A549 (cell line): ENCODE measurements at regions not wholly inside any gene's neighbourhood (a gene's known extent, or its start where the extent isn't known, plus 50 kb on each side); places are given as distances from the start of the nearest gene placed in this dataset.

Source experiments
- ATAC-seq, 2 experiments: fragments of 200-7000 bp in 1 of 2; fragments of >200 bp in 1 of 2; cut with Nextera tagmentation in 1 of 2; cut with Tn5 transposase in 1 of 2; 3 replicates each; pipeline versions ENCODE4 v1.8.0 to v1.9.1; 2018 to 2020; ENCODE audit warnings: mild to moderate bottlenecking in 1 of 2, moderate library complexity in 1 of 2
- CTCF ChIA-PET: fragments of 300-600 bp; sonication (Branson Sonifier 250); formaldehyde crosslinking; extraction: SDS; loops from one replicate; lab custom pipeline; 2021; ENCODE audit warnings: antibody characterized with exemption, inconsistent platforms; lab: Yijun Ruan, JAX
- POLR2A ChIA-PET: fragments of 350-600 bp; formaldehyde crosslinking; extraction: SDS; loops from one replicate; lab custom pipeline; 2021; ENCODE audit warnings: antibody characterized with exemption, inconsistent platforms; lab: Yijun Ruan, JAX
- DNase-seq, 2 experiments: peaks; one replicate each; pipeline versions ENCODE4 v3.0.0 to v3.0.0-alpha.2; 2011 to 2016; ENCODE audit warnings: low read depth in 1 of 2, low spot score in 1 of 2
- FAIRE-seq: peaks from 2 replicates; lab custom pipeline; 2011; peaks lifted over from hg19 to GRCh38; lab: Jason Lieb, UNC
- H3K27ac ChIP-seq, 2 experiments: fragments of >200 bp; sonication (Bioruptor Twin); formaldehyde crosslinking; 3 replicates each; pipeline ENCODE4 v1.5.1; 2016 to 2017
- H3K4me1 ChIP-seq: fragments of >200 bp; sonication (Bioruptor Twin); formaldehyde crosslinking; 3 replicates; pipeline ENCODE4 v1.6.1; 2016
- H3K4me2 ChIP-seq: fragments of >200 bp; sonication (Bioruptor Twin); formaldehyde crosslinking; 3 replicates; pipeline ENCODE4 v1.6.1; 2016
- H3K4me3 ChIP-seq: fragments of >200 bp; sonication (Bioruptor Twin); formaldehyde crosslinking; 3 replicates; pipeline ENCODE4 v1.5.1; 2016
- H3K9me3 ChIP-seq: fragments of >200 bp; sonication (Bioruptor Twin); formaldehyde crosslinking; 3 replicates; pipeline ENCODE4 v1.6.1; 2016
- CEBPB ChIP-seq, 2 experiments: fragments of >200 bp in 1 of 2; sonication (Bioruptor Twin) in 1 of 2; formaldehyde crosslinking in 1 of 2; IDR thresholded peaks; 2 replicates each; pipeline ENCODE4 v1.6.1; 2012 to 2016
- EHMT2 ChIP-seq: fragments of 200-600 bp; sonication (generic); IDR thresholded peaks from 2 replicates; pipeline ENCODE4 v1.6.1; 2016; ENCODE audit warnings: antibody characterized with exemption, low read depth, mild to moderate bottlenecking, moderate library complexity
- GATA3 ChIP-seq: IDR thresholded peaks from 2 replicates; pipeline ENCODE4 v1.6.1; 2012; ENCODE audit warnings: borderline replicate concordance
- HDAC2 ChIP-seq: fragments of 200-600 bp; sonication (generic); IDR thresholded peaks from 2 replicates; pipeline ENCODE4 v1.6.1; 2016
- HOXA7 ChIP-seq: fragments of 250-450 bp; sonication (Bioruptor Pico); IDR thresholded peaks from 2 replicates; pipeline ENCODE4 v1.5.0; 2020; ENCODE audit warnings: mild to moderate bottlenecking, moderate library complexity
- HOXB13 ChIP-seq: fragments of 250-450 bp; sonication (Bioruptor Pico); IDR thresholded peaks from 2 replicates; pipeline ENCODE4 v1.5.0; 2020; ENCODE audit warnings: low read depth, mild to moderate bottlenecking, moderate library complexity
- JUN ChIP-seq, 2 experiments: fragments of >200 bp; sonication (Bioruptor Twin); formaldehyde crosslinking; IDR thresholded peaks; 2 replicates in 1 of 2; 3 replicates in 1 of 2; pipeline ENCODE4 v1.6.1; 2016 to 2017
- POLR2AphosphoS2 ChIP-seq: conservative IDR thresholded peaks from 2 replicates; pipeline ENCODE4 v1.6.1; 2012; ENCODE audit warnings: low read length, improper control_type of control experiment, inconsistent platforms
- RAD21 ChIP-seq, 2 experiments: fragments of >200 bp in 1 of 2; sonication (Bioruptor Twin) in 1 of 2; formaldehyde crosslinking in 1 of 2; IDR thresholded peaks in 1 of 2; conservative IDR thresholded peaks in 1 of 2; 2 replicates in 1 of 2; 3 replicates in 1 of 2; pipeline ENCODE4 v1.6.1; 2012 to 2018; ENCODE audit warnings: inconsistent platforms in 1 of 2
- RCOR1 ChIP-seq: fragments of 150-350 bp; IDR thresholded peaks from 2 replicates; pipeline ENCODE4 v1.6.1; 2014; ENCODE audit warnings: antibody characterized with exemption, low read length, low read depth
- ZC3H11A ChIP-seq: fragments of 450-650 bp; IDR thresholded peaks from 2 replicates; pipeline ENCODE4 v1.6.1; 2014; ENCODE audit warnings: antibody characterized with exemption, mild to moderate bottlenecking
- ZFP36 ChIP-seq: fragments of 450-650 bp; IDR thresholded peaks from 2 replicates; pipeline ENCODE4 v1.6.1; 2014; ENCODE audit warnings: borderline replicate concordance; ENCODE audit not compliant: partially characterized antibody
- ZNF302 ChIP-seq: fragments of 250-450 bp; sonication (Bioruptor Pico); IDR thresholded peaks from 2 replicates; pipeline ENCODE4 v1.9.0; 2021; ENCODE audit warnings: inconsistent platforms, mild to moderate bottlenecking, moderate library complexity
- WGBS: methylation state at CpG from one replicate; pipeline ENCODE4 v1.1.6; 2017; ENCODE audit errors: missing lambda C conversion rate; 5-methylcytosine and 5-hydroxymethylcytosine counted together
- TF ChIP-seq, protein P1 (sequence below): fragments of 150-350 bp; IDR thresholded peaks from 2 replicates; pipeline ENCODE4 v1.6.1; 2014; ENCODE audit warnings: low read depth, mild to moderate bottlenecking, low read length
- TF ChIP-seq, protein P2 (sequence below): IDR thresholded peaks from 2 replicates; pipeline ENCODE4 v1.6.1; 2012; ENCODE audit warnings: low read depth, borderline replicate concordance
- TF ChIP-seq, protein P3 (sequence below): fragments of >200 bp; sonication (Bioruptor Twin); formaldehyde crosslinking; IDR thresholded peaks from 3 replicates; pipeline ENCODE4 v1.5.1; 2016
- TF ChIP-seq, protein P4 (sequence below): fragments of 200-600 bp; sonication (generic); IDR thresholded peaks from 2 replicates; pipeline ENCODE4 v1.6.1; 2016; ENCODE audit warnings: antibody characterized with exemption, mild to moderate bottlenecking, moderate library complexity
- TF ChIP-seq, protein P5 (sequence below): fragments of >200 bp; sonication (Bioruptor Twin); formaldehyde crosslinking; IDR thresholded peaks from 3 replicates; pipeline ENCODE4 v1.6.1; 2016

DNA sequence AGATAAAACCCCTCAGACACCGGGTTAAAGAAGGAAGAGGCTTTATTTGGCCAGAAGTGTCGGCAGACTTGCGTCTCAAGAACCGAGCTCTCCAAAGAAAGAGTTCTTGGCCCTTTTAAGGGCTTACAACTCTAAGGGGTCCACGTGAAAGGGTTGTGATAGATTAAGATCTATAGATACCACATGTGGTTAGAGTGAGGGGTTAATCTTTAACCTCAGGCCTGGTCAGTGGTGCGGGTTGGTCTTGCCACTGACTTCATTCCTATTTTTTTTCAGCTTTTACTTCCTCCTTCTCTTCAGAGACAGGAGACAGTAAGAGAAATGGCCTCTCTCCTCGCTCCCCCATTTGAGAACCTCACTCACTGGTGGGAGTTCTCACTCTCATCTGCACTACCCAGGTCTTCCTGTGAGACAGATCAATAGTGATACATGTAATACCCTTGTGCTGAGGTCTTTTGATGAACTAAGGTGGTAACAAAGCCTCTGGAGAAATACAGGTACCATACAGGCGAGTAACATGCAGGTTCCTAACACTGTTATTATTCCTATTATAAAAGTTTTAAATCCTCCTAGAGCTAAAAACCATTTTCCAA is 52.4 kb upstream of the COX7C start:
- ATAC-seq (peak in 1 of 2 experiments; percentile 39; a peak in 3 of 6 replicates), DNase-seq (peak in 1 of 2 experiments; percentile 23), FAIRE-seq (peak; percentile 23)
- TF ChIP-seq, protein P1, sequence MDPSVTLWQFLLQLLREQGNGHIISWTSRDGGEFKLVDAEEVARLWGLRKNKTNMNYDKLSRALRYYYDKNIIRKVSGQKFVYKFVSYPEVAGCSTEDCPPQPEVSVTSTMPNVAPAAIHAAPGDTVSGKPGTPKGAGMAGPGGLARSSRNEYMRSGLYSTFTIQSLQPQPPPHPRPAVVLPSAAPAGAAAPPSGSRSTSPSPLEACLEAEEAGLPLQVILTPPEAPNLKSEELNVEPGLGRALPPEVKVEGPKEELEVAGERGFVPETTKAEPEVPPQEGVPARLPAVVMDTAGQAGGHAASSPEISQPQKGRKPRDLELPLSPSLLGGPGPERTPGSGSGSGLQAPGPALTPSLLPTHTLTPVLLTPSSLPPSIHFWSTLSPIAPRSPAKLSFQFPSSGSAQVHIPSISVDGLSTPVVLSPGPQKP = no peak
- no peak for TF ChIP-seq HOXB13 (CRISPR knock-in tag)
- TF ChIP-seq, protein P2, sequence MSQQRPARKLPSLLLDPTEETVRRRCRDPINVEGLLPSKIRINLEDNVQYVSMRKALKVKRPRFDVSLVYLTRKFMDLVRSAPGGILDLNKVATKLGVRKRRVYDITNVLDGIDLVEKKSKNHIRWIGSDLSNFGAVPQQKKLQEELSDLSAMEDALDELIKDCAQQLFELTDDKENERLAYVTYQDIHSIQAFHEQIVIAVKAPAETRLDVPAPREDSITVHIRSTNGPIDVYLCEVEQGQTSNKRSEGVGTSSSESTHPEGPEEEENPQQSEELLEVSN = no peak
- no peak for TF ChIP-seq ZFP36
- TF ChIP-seq RAD21 (conservative IDR thresholded peaks at IDR 0.05 in 1 of 2, IDR thresholded peaks at IDR 0.05 in 1 of 2) = no peak
- TF ChIP-seq EHMT2 = no peak
- TF ChIP-seq CEBPB (IDR thresholded peaks at IDR 0.05) = no peak
- TF ChIP-seq, protein P3, sequence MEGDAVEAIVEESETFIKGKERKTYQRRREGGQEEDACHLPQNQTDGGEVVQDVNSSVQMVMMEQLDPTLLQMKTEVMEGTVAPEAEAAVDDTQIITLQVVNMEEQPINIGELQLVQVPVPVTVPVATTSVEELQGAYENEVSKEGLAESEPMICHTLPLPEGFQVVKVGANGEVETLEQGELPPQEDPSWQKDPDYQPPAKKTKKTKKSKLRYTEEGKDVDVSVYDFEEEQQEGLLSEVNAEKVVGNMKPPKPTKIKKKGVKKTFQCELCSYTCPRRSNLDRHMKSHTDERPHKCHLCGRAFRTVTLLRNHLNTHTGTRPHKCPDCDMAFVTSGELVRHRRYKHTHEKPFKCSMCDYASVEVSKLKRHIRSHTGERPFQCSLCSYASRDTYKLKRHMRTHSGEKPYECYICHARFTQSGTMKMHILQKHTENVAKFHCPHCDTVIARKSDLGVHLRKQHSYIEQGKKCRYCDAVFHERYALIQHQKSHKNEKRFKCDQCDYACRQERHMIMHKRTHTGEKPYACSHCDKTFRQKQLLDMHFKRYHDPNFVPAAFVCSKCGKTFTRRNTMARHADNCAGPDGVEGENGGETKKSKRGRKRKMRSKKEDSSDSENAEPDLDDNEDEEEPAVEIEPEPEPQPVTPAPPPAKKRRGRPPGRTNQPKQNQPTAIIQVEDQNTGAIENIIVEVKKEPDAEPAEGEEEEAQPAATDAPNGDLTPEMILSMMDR = no peak
- TF ChIP-seq ZNF302 (CRISPR knock-in tag) = no peak
- TF ChIP-seq ZC3H11A = no peak
- TF ChIP-seq RCOR1 = no peak
- TF ChIP-seq HDAC2 = no peak
- TF ChIP-seq JUN (IDR thresholded peaks at IDR 0.05) = no peak
- TF ChIP-seq POLR2AphosphoS2 = no peak
- no peak for TF ChIP-seq GATA3
- TF ChIP-seq, protein P4, sequence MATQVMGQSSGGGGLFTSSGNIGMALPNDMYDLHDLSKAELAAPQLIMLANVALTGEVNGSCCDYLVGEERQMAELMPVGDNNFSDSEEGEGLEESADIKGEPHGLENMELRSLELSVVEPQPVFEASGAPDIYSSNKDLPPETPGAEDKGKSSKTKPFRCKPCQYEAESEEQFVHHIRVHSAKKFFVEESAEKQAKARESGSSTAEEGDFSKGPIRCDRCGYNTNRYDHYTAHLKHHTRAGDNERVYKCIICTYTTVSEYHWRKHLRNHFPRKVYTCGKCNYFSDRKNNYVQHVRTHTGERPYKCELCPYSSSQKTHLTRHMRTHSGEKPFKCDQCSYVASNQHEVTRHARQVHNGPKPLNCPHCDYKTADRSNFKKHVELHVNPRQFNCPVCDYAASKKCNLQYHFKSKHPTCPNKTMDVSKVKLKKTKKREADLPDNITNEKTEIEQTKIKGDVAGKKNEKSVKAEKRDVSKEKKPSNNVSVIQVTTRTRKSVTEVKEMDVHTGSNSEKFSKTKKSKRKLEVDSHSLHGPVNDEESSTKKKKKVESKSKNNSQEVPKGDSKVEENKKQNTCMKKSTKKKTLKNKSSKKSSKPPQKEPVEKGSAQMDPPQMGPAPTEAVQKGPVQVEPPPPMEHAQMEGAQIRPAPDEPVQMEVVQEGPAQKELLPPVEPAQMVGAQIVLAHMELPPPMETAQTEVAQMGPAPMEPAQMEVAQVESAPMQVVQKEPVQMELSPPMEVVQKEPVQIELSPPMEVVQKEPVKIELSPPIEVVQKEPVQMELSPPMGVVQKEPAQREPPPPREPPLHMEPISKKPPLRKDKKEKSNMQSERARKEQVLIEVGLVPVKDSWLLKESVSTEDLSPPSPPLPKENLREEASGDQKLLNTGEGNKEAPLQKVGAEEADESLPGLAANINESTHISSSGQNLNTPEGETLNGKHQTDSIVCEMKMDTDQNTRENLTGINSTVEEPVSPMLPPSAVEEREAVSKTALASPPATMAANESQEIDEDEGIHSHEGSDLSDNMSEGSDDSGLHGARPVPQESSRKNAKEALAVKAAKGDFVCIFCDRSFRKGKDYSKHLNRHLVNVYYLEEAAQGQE = no peak
- TF ChIP-seq, protein P5, sequence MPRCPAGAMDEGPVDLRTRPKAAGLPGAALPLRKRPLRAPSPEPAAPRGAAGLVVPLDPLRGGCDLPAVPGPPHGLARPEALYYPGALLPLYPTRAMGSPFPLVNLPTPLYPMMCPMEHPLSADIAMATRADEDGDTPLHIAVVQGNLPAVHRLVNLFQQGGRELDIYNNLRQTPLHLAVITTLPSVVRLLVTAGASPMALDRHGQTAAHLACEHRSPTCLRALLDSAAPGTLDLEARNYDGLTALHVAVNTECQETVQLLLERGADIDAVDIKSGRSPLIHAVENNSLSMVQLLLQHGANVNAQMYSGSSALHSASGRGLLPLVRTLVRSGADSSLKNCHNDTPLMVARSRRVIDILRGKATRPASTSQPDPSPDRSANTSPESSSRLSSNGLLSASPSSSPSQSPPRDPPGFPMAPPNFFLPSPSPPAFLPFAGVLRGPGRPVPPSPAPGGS = no peak
- TF ChIP-seq HOXA7 = no peak
- H3K27ac ChIP-seq = peak overlapping the region; percentile 30 to 42; a peak in 2 of 6 replicates
- peak overlapping the region; percentile 49 for H3K4me2 ChIP-seq
- POLR2A ChIA-PET = no interaction called here
- CTCF ChIA-PET = interaction anchor here (1.1 kb wide), 1 partner anchor 101 kb away, joined by 3 read pairs; no protein-coding TSS in a partner anchor
- no peaks in the 10 kb centered on the region for H3K9me3 ChIP-seq
- 43% methylated on average over 8 of the region's 8 CpGs for WGBS
- H3K4me3 ChIP-seq = no peak overlapping the region
- peaks cover 12% of the 10 kb centered on the region; the same call in 1 of the 3 replicates for H3K4me1 ChIP-seq
